HepG2 (cell line): ENCODE measurements at regions not wholly inside any gene's neighbourhood (a gene's known extent, or its start where the extent isn't known, plus 50 kb on each side); places are given as distances from the start of the nearest gene placed in this dataset.

Experiments
- ATAC-seq: fragments of 200-7000 bp; cut with Tn5 transposase; 3 replicates; pipeline ENCODE4 v1.9.1; 2020; ENCODE audit warnings: mild to moderate bottlenecking, moderate library complexity
- BruUV-seq: library from RNA; stranded (reverse); fragments of 400-500 nt; replicated peaks from 2 replicates; lab custom pipeline; 2021; lab: Mats Ljungman, UMichigan
- CTCF ChIA-PET: fragments of 300-600 bp; formaldehyde crosslinking; extraction: SDS; loops from one replicate; lab custom pipeline; 2021; ENCODE audit warnings: low total read pairs, inconsistent platforms, low intra/inter-chr PET ratio; lab: Yijun Ruan, JAX
- POLR2A ChIA-PET: fragments of 350-600 bp; sonication (Branson Sonifier 250); formaldehyde crosslinking; loops from one replicate; lab custom pipeline; 2020; ENCODE audit warnings: antibody characterized with exemption, inconsistent platforms; lab: Yijun Ruan, JAX
- DNase-seq: peaks from one replicate; pipeline ENCODE4 v3.0.0-alpha.2; 2015; ENCODE audit warnings: low spot score
- FAIRE-seq: peaks from 3 replicates; lab custom pipeline; 2011; peaks lifted over from hg19 to GRCh38; lab: Jason Lieb, UNC
- H2AFZ ChIP-seq: one replicate; pipeline ENCODE4 v1.6.1; 2011; ENCODE audit warnings: low read length, inconsistent platforms
- H3K27ac ChIP-seq: fragments of 300-600 bp; 3 replicates; pipeline ENCODE4 v1.8.0; 2011; ENCODE audit warnings: mixed run types, mild to moderate bottlenecking, mixed read lengths, low read length, inconsistent platforms; ENCODE audit not compliant: insufficient read depth; ENCODE audit errors: extremely low read length
- H3K27me3 ChIP-seq, 2 experiments: fragments of 200-600 bp in 1 of 2; 2 replicates in 1 of 2; 3 replicates in 1 of 2; pipeline versions ENCODE4 v1.6.0 to v1.8.0; 2011; ENCODE audit warnings: low read length in 2 of 2, mild to moderate bottlenecking in 2 of 2, moderate library complexity in 2 of 2, inconsistent platforms in 1 of 2; ENCODE audit not compliant: insufficient read depth in 2 of 2, control insufficient read depth in 1 of 2
- H3K36me3 ChIP-seq, 2 experiments: fragments of 200-600 bp in 1 of 2; replicated peaks in 1 of 2; 2 replicates in 1 of 2; 3 replicates in 1 of 2; pipeline versions ENCODE4 v1.5.1 to v1.8.0; 2011; ENCODE audit warnings: low read length in 2 of 2, inconsistent platforms in 1 of 2; ENCODE audit not compliant: insufficient read depth in 2 of 2, control insufficient read depth in 1 of 2
- H3K4me1 ChIP-seq: 2 replicates; pipeline ENCODE4 v1.5.1; 2012; ENCODE audit warnings: low read length, inconsistent platforms; ENCODE audit not compliant: insufficient read depth
- H3K4me2 ChIP-seq: 2 replicates; pipeline ENCODE4 v1.6.0; 2011; ENCODE audit warnings: low read depth, low read length, inconsistent platforms
- H3K4me3 ChIP-seq, 3 experiments: fragments of 200-600 bp in 1 of 3; sonication (generic), shearing (Covaris generic) in 1 of 3; replicated peaks in 1 of 3; 2 replicates each; pipeline ENCODE4 v1.5.1; 2011 to 2016; ENCODE audit warnings: low read length in 3 of 3, inconsistent platforms in 2 of 3, low read depth in 2 of 3, mild to moderate bottlenecking in 2 of 3, control low read depth in 1 of 3, mixed read lengths in 1 of 3; ENCODE audit not compliant: insufficient read depth in 1 of 3
- H3K79me2 ChIP-seq: one replicate; pipeline ENCODE4 v1.6.1; 2011; ENCODE audit warnings: low read length, inconsistent platforms; ENCODE audit not compliant: insufficient read depth
- H3K9ac ChIP-seq: 2 replicates; pipeline ENCODE4 v1.6.0; 2011; ENCODE audit warnings: mild to moderate bottlenecking, low read depth, low read length, inconsistent platforms; ENCODE audit not compliant: insufficient read depth
- H3K9me3 ChIP-seq: 2 replicates; pipeline ENCODE4 v1.5.1; 2012; ENCODE audit warnings: mild to moderate bottlenecking, low read length
- H4K20me1 ChIP-seq: 2 replicates; pipeline ENCODE4 v1.6.0; 2011; ENCODE audit warnings: inconsistent platforms, mild to moderate bottlenecking, low read length, moderate library complexity; ENCODE audit not compliant: insufficient read depth
- ATF3 ChIP-seq: sonication (generic); formaldehyde crosslinking; IDR thresholded peaks from 2 replicates; pipeline ENCODE4 v1.4.0; 2020; ENCODE audit warnings: missing genetic modification reagents
- BCL6 ChIP-seq: IDR thresholded peaks from 2 replicates; pipeline ENCODE4 v1.6.1; 2016; ENCODE audit warnings: missing genetic modification reagents, missing compliant biosample characterization
- CREBL2 ChIP-seq: sonication (generic); formaldehyde crosslinking; IDR thresholded peaks from 2 replicates; pipeline ENCODE4 v1.8.1; 2023; ENCODE audit warnings: missing genetic modification reagents, mild to moderate bottlenecking, borderline replicate concordance
- CREM ChIP-seq, 2 experiments: sonication (generic) in 1 of 2; formaldehyde crosslinking in 1 of 2; IDR thresholded peaks; 2 replicates each; pipeline versions ENCODE4 v1.4.0 to v1.6.1; 2016 to 2020; ENCODE audit warnings: antibody characterized with exemption in 1 of 2, mild to moderate bottlenecking in 1 of 2, missing genetic modification reagents in 1 of 2
- FOXP1 ChIP-seq, 2 experiments: fragments of 450-650 bp in 1 of 2; IDR thresholded peaks; 2 replicates each; pipeline ENCODE4 v1.6.1; 2017 to 2018; ENCODE audit warnings: antibody characterized with exemption in 1 of 2
- IRF2 ChIP-seq: IDR thresholded peaks from 2 replicates; pipeline ENCODE4 v1.6.1; 2018; ENCODE audit warnings: missing genetic modification reagents, missing compliant biosample characterization
- TSC22D2 ChIP-seq: sonication (generic); formaldehyde crosslinking; IDR thresholded peaks from 2 replicates; pipeline ENCODE4 v1.5.1; 2020; ENCODE audit warnings: missing genetic modification reagents, mild to moderate bottlenecking, borderline replicate concordance
- ZMAT3 ChIP-seq: sonication (generic); formaldehyde crosslinking; conservative IDR thresholded peaks from 2 replicates; pipeline ENCODE4 v1.7.0; 2021; ENCODE audit warnings: missing genetic modification reagents
- ZMYM2 ChIP-seq: sonication (generic); formaldehyde crosslinking; IDR thresholded peaks from 2 replicates; pipeline ENCODE4 v1.8.0; 2022; ENCODE audit warnings: mild to moderate bottlenecking, missing genetic modification reagents
- ZNF136 ChIP-seq: sonication (generic); formaldehyde crosslinking; IDR thresholded peaks from 2 replicates; pipeline ENCODE4 v1.8.1; 2022; ENCODE audit warnings: low read depth, mild to moderate bottlenecking, moderate library complexity, missing genetic modification reagents
- ZNF3 ChIP-seq: IDR thresholded peaks from 2 replicates; pipeline ENCODE4 v1.7.0; 2017; ENCODE audit warnings: inconsistent platforms
- ZNF703 ChIP-seq: sonication (generic); formaldehyde crosslinking; IDR thresholded peaks from 2 replicates; pipeline ENCODE4 v1.5.1; 2020; ENCODE audit warnings: missing genetic modification reagents, mild to moderate bottlenecking, moderate library complexity, borderline replicate concordance
- ZNF775 ChIP-seq: sonication (generic); formaldehyde crosslinking; IDR thresholded peaks from 2 replicates; pipeline ENCODE4 v1.4.0; 2020; ENCODE audit warnings: missing genetic modification reagents, mild to moderate bottlenecking, moderate library complexity, borderline replicate concordance
- ZNF788 ChIP-seq: sonication (generic); formaldehyde crosslinking; IDR thresholded peaks from 2 replicates; pipeline ENCODE4 v1.5.0; 2020; ENCODE audit warnings: mild to moderate bottlenecking, missing genetic modification reagents, borderline replicate concordance
- ZNF878 ChIP-seq: sonication (generic); formaldehyde crosslinking; IDR thresholded peaks from 2 replicates; pipeline ENCODE4 v1.8.1; 2023; ENCODE audit warnings: mild to moderate bottlenecking, missing genetic modification reagents, moderate library complexity
- WGBS: methylation state at CpG from one replicate; pipeline ENCODE4 v1.1.6; 2017; ENCODE audit warnings: low lambda C conversion rate; 5-methylcytosine and 5-hydroxymethylcytosine counted together
- in situ Hi-C: cut with HindIII; loops from 2 replicates; pipeline ENCODE4 v1.10.0; 2017; ENCODE audit warnings: low pct_unique_long_range_greater_than_20kb; ENCODE audit not compliant: extremely low pct_ligation_motif_present
- intact Hi-C: fragments of 100-400 bp; cut with micrococcal nuclease; formaldehyde crosslinking; loops from one replicate; pipeline ENCODE4 v1.10.0; 2022; ENCODE audit not compliant: unreplicated experiment

GRCh38 chr21:22201669-22202068 is 1203.5 kb downstream of the NCAM2 start:
- no peak overlapping the region for H3K4me2 ChIP-seq
- DNase-seq (no peak), FAIRE-seq (no peak), ATAC-seq (no peak)
- H3K4me3 ChIP-seq: no peak overlapping the region
- H4K20me1 ChIP-seq: no peaks in the 10 kb centered on the region
- H3K36me3 ChIP-seq: no peaks in the 10 kb centered on the region
- H3K27me3 ChIP-seq: no peaks in the 10 kb centered on the region
- no peak overlapping the region for H3K27ac ChIP-seq
- H2AFZ ChIP-seq: no peak overlapping the region
- in situ Hi-C loops (no loop called here), intact Hi-C loops (no loop called here)
- ChIA-PET POLR2A (no interaction called here), CTCF (no interaction called here)
- BruUV-seq: no TSS peak
- no peak overlapping the region for H3K9ac ChIP-seq
- 54% methylated on average over 1 of the region's 1 CpG for WGBS
- H3K9me3 ChIP-seq: peaks cover 84% of the 10 kb centered on the region
- H3K4me1 ChIP-seq: no peaks in the 10 kb centered on the region
- H3K79me2 ChIP-seq: no peaks in the 10 kb centered on the region
- TF ChIP-seq ZNF775 (CRISPR knock-in tag) (no peak), IRF2 (no peak), CREBL2 (CRISPR knock-in tag) (no peak), ATF3 (CRISPR knock-in tag) (no peak), CREM (IDR thresholded peaks at IDR 0.05) (no peak), CREM (CRISPR knock-in tag; IDR thresholded peaks at IDR 0.05) (no peak), ZNF703 (no peak)

- intact Hi-C loops (no loop called here), in situ Hi-C loops (no loop called here)
- FAIRE-seq (no peak), ATAC-seq (no peak), DNase-seq (no peak)
- Histone ChIP-seq H3K9ac (no peak overlapping the region), H3K4me3 (no peak overlapping the region), H4K20me1 (no peaks in the 10 kb centered on the region), H3K79me2 (no peaks in the 10 kb centered on the region), H3K4me1 (no peaks in the 10 kb centered on the region), H3K27ac (no peak overlapping the region), H2AFZ (no peak overlapping the region), H3K36me3 (no peaks in the 10 kb centered on the region), H3K4me2 (no peak overlapping the region), H3K9me3 (peaks cover 73% of the 10 kb centered on the region), H3K27me3 (no peaks in the 10 kb centered on the region)
- TF ChIP-seq ZNF3 (CRISPR knock-in tag) (no peak), ZNF136 (CRISPR knock-in tag) (no peak), ZMAT3 (CRISPR knock-in tag) (no peak), FOXP1 (IDR thresholded peaks at IDR 0.05) (no peak), FOXP1 (CRISPR knock-in tag; IDR thresholded peaks at IDR 0.05) (no peak), ZMYM2 (CRISPR knock-in tag) (no peak), BCL6 (CRISPR knock-in tag) (no peak), TSC22D2 (CRISPR knock-in tag) (no peak), ZNF788 (CRISPR knock-in tag) (no peak), ZNF878 (no peak)
- no TSS peak for BruUV-seq
- WGBS: 33% methylated on average over 1 of the region's 1 CpG
- POLR2A ChIA-PET: no interaction called here
- CTCF ChIA-PET: no interaction called here
These were observed 1211.1 kb downstream of the NCAM2 start for GRCh38 chr21:22209304-22209700.
